Tibial artery (tissue), 4 donors: ENCODE measurements at regions not wholly inside any gene's neighbourhood (a gene's known extent, or its start where the extent isn't known, plus 50 kb on each side); places are given as distances from the start of the nearest gene placed in this dataset.

Experiments used
- DNase-seq, 2 donors: peaks; one replicate each; pipeline ENCODE4 v3.0.0-alpha.2; 2019
- H3K27ac ChIP-seq, 2 donors: fragments of 200-600 bp; sonication (generic) in 1 of 2; 1 replicate in 1 of 2; 2 replicates in 1 of 2; pipeline ENCODE4 v1.5.1; 2018 to 2019; ENCODE audit warnings: mild to moderate bottlenecking in 1 of 2
- H3K27me3 ChIP-seq, 2 donors: fragments of 200-600 bp; sonication (generic) in 1 of 2; one replicate each; pipeline versions ENCODE4 v1.5.1 to v1.6.0; 2016 to 2019
- H3K36me3 ChIP-seq, 3 donors: fragments of 200-600 bp; sonication (generic) in 2 of 3; one replicate each; pipeline ENCODE4 v1.5.1; 2016 to 2019; ENCODE audit warnings: mild to moderate bottlenecking in 2 of 3
- H3K4me1 ChIP-seq, 4 donors: fragments of 200-600 bp; sonication (generic) in 2 of 4; 1 replicate in 3 of 4; 2 replicates in 1 of 4; pipeline ENCODE4 v1.5.1; 2016 to 2019
- H3K4me3 ChIP-seq, 2 donors: fragments of 200-600 bp; sonication (generic) in 1 of 2; 1 replicate in 1 of 2; 2 replicates in 1 of 2; pipeline ENCODE4 v1.5.1; 2018 to 2019; ENCODE audit warnings: mild to moderate bottlenecking in 2 of 2
- H3K9me3 ChIP-seq, 3 donors: fragments of 200-600 bp; sonication (generic) in 1 of 3; one replicate each; pipeline ENCODE4 v1.5.1; 2016 to 2019
- CTCF ChIP-seq, 2 experiments: fragments of 200-600 bp in 1 of 2; fragments of 450-650 bp in 1 of 2; IDR thresholded peaks; one replicate each; pipeline ENCODE4 v1.5.1; 2017 to 2019; ENCODE audit warnings: antibody characterized with exemption in 2 of 2, mild to moderate bottlenecking in 1 of 2, moderate library complexity in 1 of 2
- intact Hi-C: fragments of 100-400 bp; cut with DNase I; formaldehyde crosslinking; loops from one replicate; pipeline ENCODE4 v1.15.0; 2023; ENCODE audit warnings: low total_unique reads

GRCh38 chr6:156334966-156335365, 442.2 kb upstream of the ARID1B start:
- no peak overlapping the region for H3K27ac ChIP-seq
- TF ChIP-seq CTCF (IDR thresholded peaks at IDR 0.05): no peak
- no peak overlapping the region for H3K4me3 ChIP-seq
- no peak for DNase-seq
- H3K4me1 ChIP-seq: no peaks in the 10 kb centered on the region
- H3K27me3 ChIP-seq: no peaks in the 10 kb centered on the region
- H3K36me3 ChIP-seq: no peaks in the 10 kb centered on the region
- intact Hi-C loops: no loop called here
- H3K9me3 ChIP-seq: peaks cover 0 to 7% (median 4%) of the 10 kb centered on the region in 3 donors

GRCh38 chr6:156319707-156320106, 457.5 kb upstream of the ARID1B start:
- TF ChIP-seq CTCF (IDR thresholded peaks at IDR 0.05): no peak
- intact Hi-C loops: no loop called here
- H3K36me3 ChIP-seq: no peaks in the 10 kb centered on the region

GRCh38 chr6:156316583-156317125, 460.5 kb upstream of the ARID1B start:
- no peaks in the 10 kb centered on the region for H3K4me1 ChIP-seq
- no peak overlapping the region for H3K27ac ChIP-seq
- no peak for DNase-seq
- no peaks in the 10 kb centered on the region for H3K36me3 ChIP-seq
- H3K4me3 ChIP-seq: no peak overlapping the region
- TF ChIP-seq CTCF (IDR thresholded peaks at IDR 0.05): no peak
- H3K9me3 ChIP-seq: no peaks in the 10 kb centered on the region
- H3K27me3 ChIP-seq: peaks cover 0 to 3% of the 10 kb centered on the region in 2 donors
- intact Hi-C loops: no loop called here

More at GRCh38 chr6:156319707-156320106, 457.5 kb upstream of the ARID1B start:
- H3K9me3 ChIP-seq: no peaks in the 10 kb centered on the region
- H3K27ac ChIP-seq: no peak overlapping the region
- H3K4me1 ChIP-seq: no peaks in the 10 kb centered on the region
- no peak overlapping the region for H3K4me3 ChIP-seq
- peaks cover 0 to 3% of the 10 kb centered on the region in 2 donors for H3K27me3 ChIP-seq
- no peak for DNase-seq

- no peak for TF ChIP-seq CTCF (IDR thresholded peaks at IDR 0.05)
- Histone ChIP-seq H3K9me3 (no peaks in the 10 kb centered on the region), H3K4me3 (no peak overlapping the region), H3K4me1 (no peaks in the 10 kb centered on the region), H3K36me3 (no peaks in the 10 kb centered on the region), H3K27ac (no peak overlapping the region), H3K27me3 (peaks cover 0 to 3% of the 10 kb centered on the region in 2 donors)
- no peak for DNase-seq
- intact Hi-C loops: no loop called here
These were observed 462.0 kb upstream of the ARID1B start for GRCh38 chr6:156315146-156315545.

- Histone ChIP-seq H3K27ac (no peak overlapping the region), H3K27me3 (peaks cover 0 to 3% of the 10 kb centered on the region in 2 donors), H3K4me1 (no peaks in the 10 kb centered on the region), H3K36me3 (no peaks in the 10 kb centered on the region), H3K4me3 (no peak overlapping the region), H3K9me3 (no peaks in the 10 kb centered on the region)
- intact Hi-C loops: no loop called here
- TF ChIP-seq CTCF (IDR thresholded peaks at IDR 0.05): no peak
- no peak for DNase-seq
These were observed 464.1 kb upstream of the ARID1B start for GRCh38 chr6:156313037-156313436.

- intact Hi-C loops: no loop called here
- Histone ChIP-seq H3K27me3 (no peaks in the 10 kb centered on the region), H3K36me3 (no peaks in the 10 kb centered on the region), H3K4me3 (no peak overlapping the region), H3K27ac (no peak overlapping the region), H3K4me1 (no peaks in the 10 kb centered on the region), H3K9me3 (no peaks in the 10 kb centered on the region)
- TF ChIP-seq CTCF (IDR thresholded peaks at IDR 0.05): no peak
- DNase-seq: no peak
These were observed 465.9 kb upstream of the ARID1B start for GRCh38 chr6:156311291-156311690.
